ENCODE measurements at regions not wholly inside any gene's neighbourhood (a gene's known extent, or its start where the extent isn't known, plus 50 kb on each side); places are given as distances from the start of the nearest gene placed in this dataset.
A peak's percentile ranks its signal among the peaks of the same experiment; 100 is the strongest.

GRCh38 chr2:193542762-193543161, 1348.0 kb upstream of the TMEFF2 start:
- DNase-seq (no peak), ATAC-seq (no peak)

DNA sequence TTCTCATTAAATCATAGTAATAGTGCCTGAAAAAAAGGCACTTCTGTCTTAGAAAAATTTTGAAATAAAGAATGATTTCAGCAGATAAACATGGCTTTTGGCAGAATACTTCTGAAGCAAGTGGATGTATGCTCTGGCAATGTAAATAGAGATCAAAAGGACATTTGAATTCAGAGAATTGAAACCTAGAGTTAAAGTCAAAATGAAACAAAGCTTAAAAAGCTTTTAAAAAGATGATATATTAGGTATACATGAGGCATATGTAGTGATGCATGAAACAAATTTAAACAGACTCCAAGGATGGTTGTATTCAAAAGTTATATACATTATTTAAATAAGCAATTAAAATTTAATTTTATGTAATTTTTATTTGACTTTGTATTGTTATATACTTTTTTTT, 1344.5 kb upstream of the TMEFF2 start:
- DNase-seq (no peak), ATAC-seq (no peak)

GRCh38 chr2:193538061-193538460, 1343.3 kb upstream of the TMEFF2 start:
- DNase-seq = no peak
- ATAC-seq = no peak

DNA sequence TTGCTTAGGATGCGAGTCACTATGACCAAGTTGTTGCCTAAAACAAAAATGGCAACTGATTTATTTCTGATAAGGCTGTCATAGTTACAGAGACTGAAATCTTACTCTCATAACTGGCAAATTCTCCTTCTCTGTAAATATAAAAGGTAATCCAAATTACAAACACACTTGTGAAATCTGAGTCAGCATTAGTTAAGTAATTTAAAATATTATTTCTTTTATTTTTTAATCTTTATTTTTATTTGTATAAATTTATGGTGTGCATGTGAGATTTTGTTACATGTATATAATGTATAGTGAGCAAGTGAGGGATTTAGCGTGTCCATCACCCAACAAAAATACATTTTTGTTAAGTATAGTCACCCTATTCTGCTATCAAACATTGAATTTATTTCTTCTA, 1342.8 kb upstream of the TMEFF2 start:
- no peak for ATAC-seq

DNA sequence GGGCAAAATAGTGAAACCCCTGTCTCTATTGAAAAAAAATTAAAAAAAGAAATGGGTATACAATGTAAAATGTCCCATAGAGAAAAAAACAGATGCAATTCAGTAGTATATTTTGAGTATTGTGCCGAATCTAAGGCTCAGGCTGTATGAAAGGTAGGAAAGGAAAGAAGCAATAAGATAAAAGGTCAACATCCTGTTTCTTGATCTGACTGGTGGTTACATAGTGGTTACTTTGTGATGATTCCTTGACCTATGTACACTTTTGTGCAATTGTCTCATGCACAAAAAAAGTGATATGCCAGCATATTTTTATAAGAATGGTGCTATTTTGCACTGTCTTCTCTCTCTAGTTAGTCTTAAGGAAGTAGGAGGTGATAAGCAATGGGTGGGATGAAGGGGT, 1333.7 kb upstream of the TMEFF2 start:
- ATAC-seq = no peak
- no peak for DNase-seq

More for the DNA sequence above, 1342.8 kb upstream of the TMEFF2 start:
- no peak for DNase-seq

DNA sequence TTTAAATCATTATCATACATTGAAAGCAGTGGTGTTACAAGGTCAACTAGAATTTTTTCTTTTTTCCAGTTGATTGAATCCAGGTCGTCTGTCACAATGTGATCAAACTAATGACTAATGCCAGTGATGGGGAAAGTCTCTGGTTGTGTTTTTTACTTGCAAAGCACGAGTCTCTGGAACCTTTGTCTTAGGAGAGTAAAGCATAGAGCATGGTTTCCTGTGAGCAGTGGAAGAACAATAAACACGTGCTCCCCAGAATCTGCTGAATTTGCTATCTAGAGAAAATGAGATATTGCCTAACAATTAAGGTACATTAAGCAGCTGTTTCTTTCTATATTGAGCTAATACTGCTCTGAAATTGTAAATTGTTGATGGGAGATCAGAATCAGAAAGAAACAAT, 1332.4 kb upstream of the TMEFF2 start:
- no peak for ATAC-seq
- no peak for DNase-seq

GRCh38 chr2:193523662-193524061, 1328.9 kb upstream of the TMEFF2 start:
- no peak for DNase-seq
- ATAC-seq = no peak

DNA sequence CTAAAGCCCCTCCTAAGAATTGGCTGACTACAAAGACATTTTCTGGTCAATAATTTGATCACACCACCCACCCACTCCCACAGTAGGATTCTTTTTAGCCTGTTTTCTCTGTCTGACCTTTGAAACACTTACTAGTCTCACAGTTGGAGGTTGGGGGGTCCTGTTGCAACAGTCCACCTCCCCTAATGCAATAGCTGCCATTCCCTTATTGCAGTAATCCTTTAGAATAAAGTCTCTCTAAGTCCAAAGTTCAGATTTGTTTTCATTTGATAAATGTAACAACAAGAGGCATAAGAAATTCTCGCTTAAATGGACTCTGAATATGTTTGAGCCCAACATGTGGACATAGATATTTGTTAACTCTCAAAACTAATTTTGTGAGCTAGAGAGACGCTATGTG, 1326.8 kb upstream of the TMEFF2 start:
- DNase-seq (no peak), ATAC-seq (no peak)

DNA sequence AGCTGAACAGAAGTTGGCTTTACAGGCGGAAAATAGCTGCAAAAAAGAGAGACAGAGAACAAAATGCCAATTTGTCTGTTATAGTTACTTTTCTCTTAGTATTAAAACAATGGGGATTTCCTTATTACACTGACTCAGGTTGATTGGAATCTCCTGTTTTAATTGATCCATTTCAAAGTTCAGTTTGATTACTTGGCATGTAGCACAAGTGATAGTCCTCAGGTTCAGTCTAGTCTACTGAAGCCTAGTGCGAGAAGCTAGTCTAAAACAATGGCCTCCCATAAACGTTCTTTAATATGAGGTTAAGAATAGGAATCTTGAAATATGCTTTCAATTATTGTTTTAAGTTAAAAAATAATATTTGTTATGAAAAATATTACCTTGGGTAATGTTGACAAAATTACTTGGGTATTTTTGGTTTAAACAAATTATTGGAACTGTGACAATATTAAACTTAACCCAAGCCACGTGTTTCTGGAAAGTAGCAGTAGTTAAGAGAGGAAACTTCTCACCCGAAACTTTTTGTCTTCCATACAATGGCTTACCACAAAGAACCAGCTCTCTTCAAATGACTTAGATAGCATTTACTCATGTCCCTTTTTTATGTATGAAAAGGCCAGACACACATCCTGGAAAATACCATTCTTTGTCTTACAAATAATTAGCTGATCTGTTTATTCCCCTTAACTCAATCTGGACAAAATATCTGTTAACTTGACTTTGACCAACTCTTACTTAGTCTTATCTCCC, 1326.2 kb upstream of the TMEFF2 start:
- peak; percentile 44 for ATAC-seq
- no peak for DNase-seq

GRCh38 chr2:193518041-193518817, 1323.5 kb upstream of the TMEFF2 start:
- no peak for DNase-seq
- ATAC-seq = peak; percentile 42

DNA sequence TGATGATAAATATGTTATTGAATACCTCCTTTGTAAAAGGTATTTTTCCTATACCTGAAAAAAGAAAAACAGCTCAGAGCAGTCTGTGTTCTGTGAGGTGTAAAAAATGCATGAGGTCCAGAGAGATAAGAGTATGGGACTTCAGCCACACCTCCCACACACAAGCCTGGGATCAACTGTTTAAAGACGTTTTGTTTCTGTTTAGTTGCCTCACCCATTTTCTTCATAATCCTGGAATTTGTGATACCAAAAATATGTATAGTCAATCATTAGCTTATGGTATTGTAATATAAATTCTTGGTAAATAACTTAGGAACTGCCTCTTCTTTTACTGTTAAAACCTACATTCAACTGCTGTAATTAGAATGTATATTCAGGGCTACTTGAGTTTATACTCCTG, 1322.9 kb upstream of the TMEFF2 start:
- ATAC-seq = no peak
- no peak for DNase-seq

DNA sequence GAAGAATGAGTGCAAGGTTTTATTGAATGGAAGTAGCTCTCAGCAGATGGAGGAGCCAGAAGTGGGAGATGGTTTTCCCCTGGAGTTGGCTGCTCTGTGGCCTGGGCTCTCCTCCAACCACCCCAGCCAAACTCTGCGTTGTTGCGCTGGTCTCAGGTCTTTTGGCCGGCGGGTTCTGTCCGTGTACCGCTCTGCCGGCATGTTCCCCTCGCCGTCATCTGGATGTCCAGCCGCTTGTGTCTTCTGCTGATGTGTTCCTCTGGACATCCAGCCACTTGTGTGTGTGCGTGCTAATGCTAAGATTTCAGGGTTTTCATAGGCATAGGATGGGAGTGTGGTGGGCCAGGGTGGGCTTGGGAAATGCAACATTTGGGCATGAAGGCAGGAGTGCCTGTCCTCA, 1311.3 kb upstream of the TMEFF2 start:
- ATAC-seq (no peak), DNase-seq (no peak)

DNA sequence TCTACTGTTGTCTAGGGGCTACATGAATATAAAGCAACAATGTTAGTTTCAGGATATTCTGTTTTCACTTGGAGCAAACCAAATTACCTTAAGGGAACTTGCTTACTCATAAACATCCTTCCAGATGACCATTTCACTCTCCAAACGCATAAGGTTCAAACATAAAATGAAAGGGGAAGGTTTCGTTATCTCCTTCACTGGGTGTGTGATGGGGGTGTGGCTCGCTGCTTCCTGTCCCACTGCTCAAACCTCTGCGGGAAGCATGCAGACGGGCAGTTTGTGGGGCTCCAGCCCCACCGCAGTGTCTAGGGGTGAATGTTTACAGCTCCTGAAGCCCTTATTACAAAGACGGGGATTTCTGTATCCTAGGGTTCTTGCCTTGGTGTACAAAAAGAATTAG, 1310.9 kb upstream of the TMEFF2 start:
- no peak for ATAC-seq
- DNase-seq = no peak

- DNase-seq (no peak), ATAC-seq (no peak)
These were observed 1307.8 kb upstream of the TMEFF2 start for GRCh38 chr2:193502363-193503035.

GRCh38 chr2:193496786-193497185, 1302.1 kb upstream of the TMEFF2 start:
- ATAC-seq (no peak), DNase-seq (no peak)

- ATAC-seq (no peak), DNase-seq (no peak)
These were observed 1287.8 kb upstream of the TMEFF2 start for GRCh38 chr2:193482557-193482956.

GRCh38 chr2:193480187-193480586, 1285.5 kb upstream of the TMEFF2 start:
- ATAC-seq = no peak
- no peak for DNase-seq

- ATAC-seq = peak; percentile 65
These were observed 1281.6 kb upstream of the TMEFF2 start for GRCh38 chr2:193476171-193476800.

DNA sequence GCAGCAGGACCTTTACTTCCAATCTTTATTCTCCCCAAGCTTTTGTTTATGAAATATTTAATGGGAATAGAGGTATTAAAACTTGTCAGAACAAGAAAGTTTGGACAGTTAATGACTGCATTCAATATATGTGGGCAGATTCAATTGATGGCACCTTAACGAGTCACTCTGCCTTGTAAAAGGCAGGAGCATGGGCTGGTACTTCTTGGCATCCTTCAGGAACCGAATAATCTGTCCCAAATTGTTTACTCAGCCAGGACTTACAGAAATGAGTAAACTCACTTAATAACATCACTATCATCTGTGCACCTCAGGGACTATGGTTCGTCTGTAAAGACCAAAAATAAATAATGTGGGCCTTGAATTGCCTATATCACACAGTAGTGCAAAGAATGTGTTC, 1280.3 kb upstream of the TMEFF2 start:
- ATAC-seq = no peak
- no peak for DNase-seq

More at GRCh38 chr2:193476171-193476800, 1281.6 kb upstream of the TMEFF2 start:
- no peak for DNase-seq

GRCh38 chr2:193469251-193469650, 1274.5 kb upstream of the TMEFF2 start:
- ATAC-seq (no peak), DNase-seq (no peak)

DNA sequence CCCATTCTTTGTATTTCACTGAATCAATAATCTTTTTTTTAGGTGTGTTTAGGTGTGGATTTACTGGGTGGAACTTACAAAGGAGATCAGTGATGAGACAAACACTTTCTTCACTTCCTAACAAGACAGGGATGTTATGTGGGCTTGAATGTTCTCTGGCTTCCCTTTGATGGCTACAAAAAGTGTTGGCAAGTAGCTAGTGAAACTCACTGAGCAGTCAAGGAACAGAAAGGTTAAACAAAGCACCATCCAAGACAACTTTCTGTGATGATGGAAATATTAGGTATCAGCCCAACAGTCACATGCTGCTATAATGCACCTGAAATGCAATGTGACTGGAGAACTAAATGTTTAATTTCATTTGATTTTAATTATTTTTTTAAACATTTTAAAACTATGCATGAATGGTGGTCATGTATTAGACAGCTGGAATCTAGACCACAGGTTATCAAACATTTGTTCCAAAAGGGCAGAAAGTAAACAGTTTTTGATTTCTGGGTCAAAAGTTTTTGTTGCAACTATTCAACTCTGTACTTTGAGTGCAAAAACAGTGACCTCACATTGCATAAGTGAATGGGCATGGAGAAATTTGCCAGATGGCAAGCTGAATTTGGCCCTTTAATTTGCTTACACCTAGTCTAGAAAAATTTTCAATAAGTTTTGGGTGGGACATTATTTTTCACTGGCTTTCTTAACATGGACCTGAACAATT, 1272.7 kb upstream of the TMEFF2 start:
- no peak for ATAC-seq

DNA sequence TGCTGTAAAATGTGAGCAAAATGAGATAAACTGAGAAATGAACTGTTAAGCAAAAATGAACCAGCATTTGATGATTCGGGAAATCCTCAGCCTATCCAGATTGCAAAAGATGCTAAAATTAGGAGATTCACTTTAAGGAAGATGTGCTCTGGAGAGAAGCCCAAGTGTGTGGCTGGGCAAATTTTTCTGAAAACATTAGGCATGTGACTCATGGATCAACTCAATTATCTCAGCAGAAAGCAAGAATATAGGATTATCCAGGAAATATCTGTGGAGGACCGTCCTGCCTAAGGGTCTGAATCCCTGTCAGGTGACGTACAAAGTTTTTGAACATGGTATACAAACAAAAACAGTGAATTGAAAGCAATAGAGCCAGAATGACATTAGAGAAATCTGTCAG, 1268.3 kb upstream of the TMEFF2 start:
- ATAC-seq (no peak), DNase-seq (no peak)

More for the DNA sequence above, 1272.7 kb upstream of the TMEFF2 start:
- DNase-seq = no peak

All from stimulated activated naive CD8-positive, alpha-beta T cell treated with anti-CD3 and anti-CD28 coated beads, Interleukin-15, Interleukin-2, amounts not matched to agents 100 U/mL and 50 U/mL, for 24 hours (primary cell).